ES-I3 (cell line): ENCODE measurements at regions not wholly inside any gene's neighbourhood (a gene's known extent, or its start where the extent isn't known, plus 50 kb on each side); places are given as distances from the start of the nearest gene placed in this dataset.

ENCODE experiments used
- H3K36me3 ChIP-seq: 2 replicates; pipeline ENCODE4 v1.6.1; 2013; ENCODE audit warnings: mild to moderate bottlenecking, low read length, control low read depth, moderate library complexity; ENCODE audit not compliant: insufficient read depth
- H3K4me1 ChIP-seq: 2 replicates; pipeline ENCODE4 v1.6.1; 2013; ENCODE audit warnings: mild to moderate bottlenecking, control low read depth, low read length; ENCODE audit not compliant: insufficient read depth
- H3K9ac ChIP-seq: 2 replicates; pipeline ENCODE4 v1.6.1; 2013; ENCODE audit warnings: low read depth, mild to moderate bottlenecking, low read length, moderate library complexity
- H3K9me3 ChIP-seq: 2 replicates; pipeline ENCODE4 v1.6.1; 2013; ENCODE audit warnings: mild to moderate bottlenecking, low read length, moderate library complexity; ENCODE audit not compliant: control insufficient read depth, insufficient read depth

- Histone ChIP-seq H3K9me3 (no peaks in the 10 kb centered on the region), H3K9ac (no peak overlapping the region), H3K36me3 (no peaks in the 10 kb centered on the region), H3K4me1 (peaks cover 4% of the 10 kb centered on the region; the same call in 1 of the 2 replicates)
Observed at GRCh38 chr13:62336507-62336906, 920.9 kb upstream of the PCDH20 start.

- Histone ChIP-seq H3K4me1 (peaks cover 4% of the 10 kb centered on the region; the same call in 1 of the 2 replicates), H3K9me3 (no peaks in the 10 kb centered on the region), H3K36me3 (no peaks in the 10 kb centered on the region), H3K9ac (no peak overlapping the region)
Observed at GRCh38 chr13:62333466-62333865, 917.8 kb upstream of the PCDH20 start.

GRCh38 chr13:62331384-62331783 is 915.7 kb upstream of the PCDH20 start:
- Histone ChIP-seq H3K4me1 (no peaks in the 10 kb centered on the region), H3K36me3 (no peaks in the 10 kb centered on the region), H3K9ac (no peak overlapping the region), H3K9me3 (no peaks in the 10 kb centered on the region)

GRCh38 chr13:62327367-62327766 is 911.7 kb upstream of the PCDH20 start:
- H3K9ac ChIP-seq: no peak overlapping the region
- H3K9me3 ChIP-seq: no peaks in the 10 kb centered on the region
- no peaks in the 10 kb centered on the region for H3K4me1 ChIP-seq

GRCh38 chr13:62324842-62325241 is 909.2 kb upstream of the PCDH20 start:
- H3K9ac ChIP-seq: no peak overlapping the region
- H3K4me1 ChIP-seq: no peaks in the 10 kb centered on the region
- no peaks in the 10 kb centered on the region for H3K9me3 ChIP-seq
- H3K36me3 ChIP-seq: no peaks in the 10 kb centered on the region

More at GRCh38 chr13:62327367-62327766, 911.7 kb upstream of the PCDH20 start:
- H3K36me3 ChIP-seq: no peaks in the 10 kb centered on the region

- Histone ChIP-seq H3K9ac (no peak overlapping the region), H3K9me3 (no peaks in the 10 kb centered on the region), H3K4me1 (no peaks in the 10 kb centered on the region), H3K36me3 (no peaks in the 10 kb centered on the region)
Observed at GRCh38 chr13:62321895-62322294, 906.2 kb upstream of the PCDH20 start.

- Histone ChIP-seq H3K4me1 (no peaks in the 10 kb centered on the region), H3K9me3 (no peaks in the 10 kb centered on the region), H3K36me3 (no peaks in the 10 kb centered on the region), H3K9ac (no peak overlapping the region)
Observed at GRCh38 chr13:62321139-62321538, 905.5 kb upstream of the PCDH20 start.

DNA sequence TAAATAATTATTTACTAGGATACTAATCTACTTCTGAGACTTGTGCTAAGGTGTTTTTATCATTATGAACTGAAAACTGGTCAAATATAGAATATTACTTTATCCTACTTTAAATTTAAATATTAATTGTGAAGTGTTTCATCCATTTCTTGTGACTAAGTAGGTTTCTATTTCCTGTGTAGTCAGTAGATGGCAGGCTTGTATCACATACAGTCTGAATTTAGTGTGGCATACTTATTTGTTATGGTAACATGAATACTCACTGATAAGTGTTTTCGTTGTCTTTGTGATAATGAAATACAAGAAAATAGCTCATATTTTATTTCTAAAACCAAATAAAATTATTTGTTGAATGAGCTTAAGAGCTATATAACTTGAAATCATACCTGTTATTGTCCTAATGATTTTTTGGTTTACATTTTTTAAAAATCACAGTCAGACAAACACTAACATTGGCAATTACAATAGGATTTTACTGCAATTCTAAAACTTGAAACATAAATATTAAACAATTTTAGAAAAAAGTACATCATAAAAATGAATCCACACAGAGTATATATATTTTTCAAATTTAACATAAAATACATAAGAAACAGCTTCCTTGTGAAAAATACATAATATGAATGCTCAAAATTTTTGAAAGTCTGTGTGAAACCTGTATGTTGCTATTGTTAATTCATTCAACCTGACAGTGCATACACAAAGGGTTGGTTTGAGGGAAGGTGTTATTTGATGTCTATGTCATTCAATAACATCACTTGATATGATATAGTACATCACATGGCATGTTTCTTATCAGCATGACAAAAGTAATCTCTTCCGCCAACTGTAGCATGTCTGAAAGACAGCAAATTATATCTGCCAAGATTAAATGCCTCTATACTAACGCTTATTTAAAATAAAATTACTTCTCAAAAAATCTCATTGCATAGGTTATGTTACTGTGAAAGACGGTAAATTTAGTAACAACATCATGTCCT is 904.8 kb upstream of the PCDH20 start:
- H3K36me3 ChIP-seq: no peaks in the 10 kb centered on the region

DNA sequence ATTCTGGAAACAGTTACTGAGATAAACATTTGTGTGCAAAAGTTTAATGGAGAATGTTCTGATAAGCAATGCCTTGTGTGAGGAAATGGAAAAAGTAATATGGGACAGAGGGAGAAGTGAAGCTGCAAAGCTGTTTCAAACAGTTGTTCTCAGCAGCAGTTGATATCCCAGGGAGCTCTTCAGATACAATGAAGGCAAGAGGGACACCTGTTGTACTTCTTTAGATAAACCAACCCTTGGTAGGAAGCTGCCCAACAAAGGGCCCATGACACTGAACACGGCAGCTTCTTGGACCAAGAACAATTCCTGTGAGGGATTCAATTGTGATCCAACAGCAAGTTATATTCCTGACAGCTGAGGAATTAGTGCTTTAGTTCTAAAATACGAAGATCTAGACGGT is 894.3 kb upstream of the PCDH20 start:
- H3K36me3 ChIP-seq: no peaks in the 10 kb centered on the region
- peaks cover 3% of the 10 kb centered on the region; the same call in 1 of the 2 replicates for H3K4me1 ChIP-seq
- H3K9me3 ChIP-seq: no peaks in the 10 kb centered on the region
- H3K9ac ChIP-seq: no peak overlapping the region

More for the DNA sequence above, 904.8 kb upstream of the PCDH20 start:
- Histone ChIP-seq H3K9me3 (no peaks in the 10 kb centered on the region), H3K4me1 (no peaks in the 10 kb centered on the region), H3K9ac (no peak overlapping the region)

DNA sequence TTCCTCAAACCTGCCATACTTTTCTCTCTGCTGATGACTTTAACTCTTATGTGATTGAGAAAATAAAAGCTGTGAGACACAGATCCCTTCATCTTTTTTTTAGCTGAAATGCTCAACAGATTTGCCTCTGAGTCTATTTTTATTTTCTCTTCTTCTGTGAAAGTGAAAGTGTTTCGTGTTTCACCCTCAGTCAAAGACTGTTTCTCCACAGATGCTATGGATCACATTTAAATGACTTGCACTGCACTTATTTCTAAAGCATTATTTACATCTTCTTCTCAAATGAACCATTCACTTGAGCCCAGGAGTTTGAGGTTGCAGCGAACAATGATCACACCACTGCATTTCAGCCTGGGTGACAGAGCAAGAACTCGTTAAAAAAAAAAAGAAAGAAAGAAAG is 890.1 kb upstream of the PCDH20 start:
- Histone ChIP-seq H3K4me1 (peaks cover 3% of the 10 kb centered on the region; the same call in 1 of the 2 replicates), H3K9ac (no peak overlapping the region), H3K9me3 (no peaks in the 10 kb centered on the region), H3K36me3 (no peaks in the 10 kb centered on the region)

DNA sequence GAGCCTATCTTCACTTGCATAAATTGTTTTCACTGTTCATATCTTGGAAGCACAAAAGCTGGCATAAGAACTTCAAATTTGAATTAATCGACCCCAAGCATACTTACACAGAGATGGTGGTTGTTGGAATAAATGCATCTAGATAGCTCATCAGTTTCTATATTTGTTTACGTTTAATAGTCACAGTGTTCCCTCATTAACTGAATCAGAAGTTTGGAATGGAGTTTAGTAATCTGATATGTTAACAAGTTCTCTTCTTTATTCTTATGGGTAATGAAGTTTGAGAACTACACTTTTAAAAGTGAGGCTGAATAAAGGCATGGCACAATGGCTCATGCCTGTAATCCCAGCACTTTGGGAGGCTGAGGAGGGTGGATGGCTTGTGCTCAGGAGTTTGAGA is 886.7 kb upstream of the PCDH20 start:
- Histone ChIP-seq H3K4me1 (no peaks in the 10 kb centered on the region), H3K9ac (no peak overlapping the region), H3K9me3 (no peaks in the 10 kb centered on the region), H3K36me3 (no peaks in the 10 kb centered on the region)

DNA sequence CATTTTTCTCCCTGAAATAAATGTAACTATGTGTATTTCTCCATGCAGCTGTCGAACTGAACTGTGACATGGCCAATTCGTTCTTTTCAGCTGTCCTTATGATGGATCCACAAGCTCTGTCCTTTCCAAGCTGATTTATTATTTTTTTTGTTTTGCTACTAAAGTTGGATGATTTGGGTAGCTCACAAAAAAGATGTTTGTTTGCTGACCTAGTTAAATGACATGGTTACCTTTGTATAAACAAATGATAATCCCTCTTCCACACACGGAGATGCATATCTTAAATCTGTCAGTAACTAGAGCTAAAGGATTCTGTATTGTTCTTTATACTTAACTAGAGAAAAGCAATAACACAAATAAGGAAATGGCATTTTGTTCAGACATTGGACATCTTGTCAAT is 884.3 kb upstream of the PCDH20 start:
- Histone ChIP-seq H3K36me3 (no peaks in the 10 kb centered on the region), H3K9ac (no peak overlapping the region), H3K9me3 (no peaks in the 10 kb centered on the region), H3K4me1 (no peaks in the 10 kb centered on the region)

- no peak overlapping the region for H3K9ac ChIP-seq
Observed at GRCh38 chr13:62296812-62297211, 881.2 kb upstream of the PCDH20 start.

GRCh38 chr13:62294244-62294643 is 878.6 kb upstream of the PCDH20 start:
- Histone ChIP-seq H3K9me3 (peaks cover 4% of the 10 kb centered on the region), H3K36me3 (no peaks in the 10 kb centered on the region), H3K4me1 (no peaks in the 10 kb centered on the region), H3K9ac (no peak overlapping the region)

More at GRCh38 chr13:62296812-62297211, 881.2 kb upstream of the PCDH20 start:
- Histone ChIP-seq H3K4me1 (no peaks in the 10 kb centered on the region), H3K36me3 (no peaks in the 10 kb centered on the region), H3K9me3 (no peaks in the 10 kb centered on the region)
